ENCODE measurements at regions not wholly inside any gene's neighbourhood (a gene's known extent, or its start where the extent isn't known, plus 50 kb on each side); places are given as distances from the start of the nearest gene placed in this dataset.

GRCh38 chr4:162366146-162366545 is 202.3 kb upstream of the FSTL5 start:
- Histone ChIP-seq H3K36me3 (ENCODE audit: control insufficient read depth in 1 of 2, insufficient read depth in 2 of 2, low read length in 2 of 2) (no peaks in the 10 kb centered on the region), H3K4me3 (ENCODE audit: low read depth in 1 of 2, low read length in 2 of 2) (no peak overlapping the region), H3K9me3 (ENCODE audit: control insufficient read depth in 1 of 2, low read length in 2 of 2) (no peaks in the 10 kb centered on the region), H3K4me1 (ENCODE audit: control insufficient read depth in 1 of 2, insufficient read depth in 2 of 2, low read length in 2 of 2) (no peaks in the 10 kb centered on the region), H3K27me3 (ENCODE audit: control insufficient read depth in 1 of 2, insufficient read depth in 2 of 2, low read length in 2 of 2) (no peaks in the 10 kb centered on the region), H3K27ac (ENCODE audit: low read depth, low read length) (no peak overlapping the region), H3K9ac (ENCODE audit: low read depth in 1 of 2, low read length in 2 of 2) (no peak overlapping the region)

DNA sequence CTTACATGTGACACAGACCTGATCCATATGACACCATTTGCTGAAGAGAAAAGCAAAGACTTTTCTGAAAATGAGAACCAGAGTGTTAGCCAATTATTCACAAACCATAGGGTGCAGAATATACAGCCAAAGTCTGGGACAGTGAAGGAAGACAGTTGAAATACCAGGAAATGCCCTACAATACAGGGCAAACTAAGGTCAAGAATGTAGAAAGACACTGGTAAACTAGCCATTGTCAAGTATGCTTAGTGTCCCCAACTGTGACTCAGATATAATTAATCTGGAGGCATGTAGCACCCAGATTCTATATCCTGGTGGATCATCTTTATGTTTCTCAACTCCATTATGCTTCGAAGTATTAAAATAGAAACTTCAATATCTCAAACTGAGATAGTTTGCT is 200.9 kb upstream of the FSTL5 start:
- Histone ChIP-seq H3K36me3 (ENCODE audit: control insufficient read depth in 1 of 2, insufficient read depth in 2 of 2, low read length in 2 of 2) (no peaks in the 10 kb centered on the region), H3K27ac (ENCODE audit: low read depth, low read length) (no peak overlapping the region), H3K9me3 (ENCODE audit: control insufficient read depth in 1 of 2, low read length in 2 of 2) (no peaks in the 10 kb centered on the region), H3K27me3 (ENCODE audit: control insufficient read depth in 1 of 2, insufficient read depth in 2 of 2, low read length in 2 of 2) (no peaks in the 10 kb centered on the region), H3K4me3 (ENCODE audit: low read depth in 1 of 2, low read length in 2 of 2) (no peak overlapping the region), H3K9ac (ENCODE audit: low read depth in 1 of 2, low read length in 2 of 2) (no peak overlapping the region), H3K4me1 (ENCODE audit: control insufficient read depth in 1 of 2, insufficient read depth in 2 of 2, low read length in 2 of 2) (no peaks in the 10 kb centered on the region)

DNA sequence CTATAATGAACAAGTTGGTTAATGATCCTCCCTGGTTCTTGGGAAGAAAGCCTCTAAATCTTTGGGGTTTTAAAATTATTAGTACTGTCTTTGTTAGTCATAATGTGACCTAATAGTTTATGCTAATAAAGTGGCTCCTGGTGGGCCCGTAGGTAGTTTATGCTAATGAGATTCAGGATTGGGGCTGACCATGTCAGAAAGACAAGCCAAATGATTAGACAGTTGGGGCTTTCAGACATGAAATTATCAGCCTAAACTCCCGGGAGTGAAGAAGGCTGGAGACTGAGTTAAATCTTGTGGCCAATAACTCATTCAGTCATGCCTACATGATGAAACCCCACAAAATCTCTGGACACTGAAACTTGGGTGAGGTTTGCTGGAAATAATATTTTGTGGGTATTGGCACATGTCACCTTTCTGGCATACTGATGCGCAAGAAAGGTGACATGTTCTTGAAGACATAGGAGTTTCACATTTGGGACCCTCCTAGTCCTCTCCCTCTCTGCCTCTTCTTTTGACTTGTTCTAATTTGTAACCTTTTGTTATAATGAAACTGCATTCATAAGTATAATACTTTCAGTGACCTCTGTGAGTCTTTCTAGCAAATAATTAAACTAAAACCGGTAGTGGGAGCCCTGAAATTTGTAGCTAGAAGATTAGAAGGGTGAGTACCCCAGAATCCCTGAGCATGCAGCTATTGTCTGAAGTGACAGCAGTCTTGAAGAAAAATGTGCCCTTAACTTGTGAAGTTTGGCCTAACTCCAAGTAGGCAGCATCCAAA is 196.8 kb upstream of the FSTL5 start:
- no peak overlapping the region for H3K9ac ChIP-seq (ENCODE audit: low read depth in 1 of 2, low read length in 2 of 2)
- H3K27me3 ChIP-seq (ENCODE audit: control insufficient read depth in 1 of 2, insufficient read depth in 2 of 2, low read length in 2 of 2) = no peaks in the 10 kb centered on the region
- H3K36me3 ChIP-seq (ENCODE audit: control insufficient read depth in 1 of 2, insufficient read depth in 2 of 2, low read length in 2 of 2) = no peaks in the 10 kb centered on the region
- no peak overlapping the region for H3K4me3 ChIP-seq (ENCODE audit: low read depth in 1 of 2, low read length in 2 of 2)
- H3K27ac ChIP-seq (ENCODE audit: low read depth, low read length) = no peak overlapping the region
- no peaks in the 10 kb centered on the region for H3K4me1 ChIP-seq (ENCODE audit: control insufficient read depth in 1 of 2, insufficient read depth in 2 of 2, low read length in 2 of 2)
- H3K9me3 ChIP-seq (ENCODE audit: control insufficient read depth in 1 of 2, low read length in 2 of 2) = no peaks in the 10 kb centered on the region

GRCh38 chr4:162356181-162356580 is 192.4 kb upstream of the FSTL5 start:
- no peak overlapping the region for H3K9ac ChIP-seq (ENCODE audit: low read depth in 1 of 2, low read length in 2 of 2)
- no peak overlapping the region for H3K27ac ChIP-seq (ENCODE audit: low read depth, low read length)
- no peaks in the 10 kb centered on the region for H3K4me1 ChIP-seq (ENCODE audit: control insufficient read depth in 1 of 2, insufficient read depth in 2 of 2, low read length in 2 of 2)
- H3K4me3 ChIP-seq (ENCODE audit: low read depth in 1 of 2, low read length in 2 of 2) = no peak overlapping the region
- no peaks in the 10 kb centered on the region for H3K9me3 ChIP-seq (ENCODE audit: control insufficient read depth in 1 of 2, low read length in 2 of 2)
- H3K27me3 ChIP-seq (ENCODE audit: control insufficient read depth in 1 of 2, insufficient read depth in 2 of 2, low read length in 2 of 2) = no peaks in the 10 kb centered on the region
- no peaks in the 10 kb centered on the region for H3K36me3 ChIP-seq (ENCODE audit: control insufficient read depth in 1 of 2, insufficient read depth in 2 of 2, low read length in 2 of 2)

- no peak overlapping the region for H3K27ac ChIP-seq (ENCODE audit: low read depth, low read length)
Measured at GRCh38 chr4:162352580-162353107, 188.8 kb upstream of the FSTL5 start.

GRCh38 chr4:162350331-162350730 is 186.5 kb upstream of the FSTL5 start:
- Histone ChIP-seq H3K36me3 (ENCODE audit: control insufficient read depth in 1 of 2, insufficient read depth in 2 of 2, low read length in 2 of 2) (no peaks in the 10 kb centered on the region), H3K27ac (ENCODE audit: low read depth, low read length) (no peak overlapping the region), H3K4me3 (ENCODE audit: low read depth in 1 of 2, low read length in 2 of 2) (no peak overlapping the region), H3K27me3 (ENCODE audit: control insufficient read depth in 1 of 2, insufficient read depth in 2 of 2, low read length in 2 of 2) (no peaks in the 10 kb centered on the region), H3K9me3 (ENCODE audit: control insufficient read depth in 1 of 2, low read length in 2 of 2) (no peaks in the 10 kb centered on the region), H3K4me1 (ENCODE audit: control insufficient read depth in 1 of 2, insufficient read depth in 2 of 2, low read length in 2 of 2) (no peaks in the 10 kb centered on the region), H3K9ac (ENCODE audit: low read depth in 1 of 2, low read length in 2 of 2) (no peak overlapping the region)

More at GRCh38 chr4:162352580-162353107, 188.8 kb upstream of the FSTL5 start:
- H3K4me1 ChIP-seq (ENCODE audit: control insufficient read depth in 1 of 2, insufficient read depth in 2 of 2, low read length in 2 of 2) = no peaks in the 10 kb centered on the region
- no peaks in the 10 kb centered on the region for H3K27me3 ChIP-seq (ENCODE audit: control insufficient read depth in 1 of 2, insufficient read depth in 2 of 2, low read length in 2 of 2)
- no peaks in the 10 kb centered on the region for H3K36me3 ChIP-seq (ENCODE audit: control insufficient read depth in 1 of 2, insufficient read depth in 2 of 2, low read length in 2 of 2)
- no peak overlapping the region for H3K4me3 ChIP-seq (ENCODE audit: low read depth in 1 of 2, low read length in 2 of 2)
- no peak overlapping the region for H3K9ac ChIP-seq (ENCODE audit: low read depth in 1 of 2, low read length in 2 of 2)
- no peaks in the 10 kb centered on the region for H3K9me3 ChIP-seq (ENCODE audit: control insufficient read depth in 1 of 2, low read length in 2 of 2)

DNA sequence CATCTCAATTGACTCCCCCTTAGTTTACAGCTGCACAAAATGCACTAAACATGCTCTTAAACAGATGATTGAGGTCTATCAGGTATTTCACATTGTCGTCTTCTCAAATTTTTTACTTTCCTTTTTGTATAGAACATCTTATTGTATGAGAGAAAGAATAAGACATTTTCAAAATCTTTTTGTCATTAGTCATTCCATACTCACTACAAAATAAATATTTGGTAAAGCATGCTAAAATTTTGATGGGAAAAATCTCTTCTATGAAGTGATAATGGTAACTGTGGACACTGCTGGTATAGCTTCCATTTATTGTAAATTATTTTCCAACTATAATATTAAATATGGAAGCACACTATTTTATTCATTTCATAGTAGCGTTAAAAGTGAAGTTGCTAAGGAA is 185.6 kb upstream of the FSTL5 start:
- Histone ChIP-seq H3K9ac (ENCODE audit: low read depth in 1 of 2, low read length in 2 of 2) (no peak overlapping the region), H3K27me3 (ENCODE audit: control insufficient read depth in 1 of 2, insufficient read depth in 2 of 2, low read length in 2 of 2) (no peaks in the 10 kb centered on the region), H3K36me3 (ENCODE audit: control insufficient read depth in 1 of 2, insufficient read depth in 2 of 2, low read length in 2 of 2) (no peaks in the 10 kb centered on the region), H3K4me1 (ENCODE audit: control insufficient read depth in 1 of 2, insufficient read depth in 2 of 2, low read length in 2 of 2) (no peaks in the 10 kb centered on the region), H3K27ac (ENCODE audit: low read depth, low read length) (no peak overlapping the region), H3K4me3 (ENCODE audit: low read depth in 1 of 2, low read length in 2 of 2) (no peak overlapping the region), H3K9me3 (ENCODE audit: control insufficient read depth in 1 of 2, low read length in 2 of 2) (no peaks in the 10 kb centered on the region)

DNA sequence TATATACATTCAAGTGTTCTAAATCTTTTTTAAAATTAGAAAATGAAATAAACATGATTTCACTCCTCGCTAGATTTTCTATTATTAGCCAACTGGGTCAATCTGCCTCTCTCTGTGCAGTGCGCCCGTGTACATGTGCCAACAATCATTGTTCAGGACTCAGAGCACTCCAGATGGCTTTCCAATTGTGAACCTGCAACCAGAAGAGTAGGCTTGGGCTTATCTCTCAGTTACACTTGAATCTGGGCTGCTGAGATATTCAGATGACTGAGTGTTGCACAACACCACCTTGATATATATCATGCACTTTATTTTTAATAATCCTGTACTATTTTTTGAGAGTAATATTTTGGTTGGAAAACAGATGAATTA is 184.0 kb upstream of the FSTL5 start:
- no peaks in the 10 kb centered on the region for H3K9me3 ChIP-seq (ENCODE audit: control insufficient read depth in 1 of 2, low read length in 2 of 2)
- no peaks in the 10 kb centered on the region for H3K27me3 ChIP-seq (ENCODE audit: control insufficient read depth in 1 of 2, insufficient read depth in 2 of 2, low read length in 2 of 2)
- no peak overlapping the region for H3K27ac ChIP-seq (ENCODE audit: low read depth, low read length)
- H3K4me1 ChIP-seq (ENCODE audit: control insufficient read depth in 1 of 2, insufficient read depth in 2 of 2, low read length in 2 of 2) = no peaks in the 10 kb centered on the region
- H3K36me3 ChIP-seq (ENCODE audit: control insufficient read depth in 1 of 2, insufficient read depth in 2 of 2, low read length in 2 of 2) = no peaks in the 10 kb centered on the region
- no peak overlapping the region for H3K9ac ChIP-seq (ENCODE audit: low read depth in 1 of 2, low read length in 2 of 2)
- H3K4me3 ChIP-seq (ENCODE audit: low read depth in 1 of 2, low read length in 2 of 2) = no peak overlapping the region

DNA sequence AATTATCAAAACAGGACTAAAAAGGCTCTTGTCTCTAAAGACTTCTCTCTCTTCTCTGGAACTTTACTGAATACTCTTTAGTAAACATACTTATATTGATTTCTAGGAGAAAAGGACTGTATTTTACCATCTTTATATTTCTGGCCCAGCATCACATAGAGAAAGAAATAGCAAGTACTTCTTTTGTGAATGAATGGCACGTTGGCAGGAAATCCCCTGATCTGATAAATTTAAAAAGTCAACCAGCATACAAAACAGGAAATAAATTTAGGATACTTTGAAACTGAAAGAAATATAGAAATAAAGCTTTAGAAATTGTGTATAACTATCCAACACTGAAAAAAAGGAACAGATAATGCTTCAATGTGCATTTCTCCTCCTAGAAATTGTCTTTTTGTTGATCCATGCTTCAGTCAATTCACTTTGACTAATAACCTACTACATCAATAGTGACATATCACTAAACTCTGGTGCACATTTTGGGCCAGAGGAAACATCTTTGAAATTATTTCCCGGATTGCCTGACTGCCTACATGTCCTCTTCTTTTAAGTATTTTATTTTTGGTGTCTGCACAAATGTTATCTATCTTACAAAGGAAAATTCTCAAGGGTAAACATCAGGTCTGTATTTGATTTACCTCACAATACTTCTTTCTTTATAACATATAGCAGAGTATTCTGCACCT is 183.5 kb upstream of the FSTL5 start:
- H3K27ac ChIP-seq (ENCODE audit: low read depth, low read length) = no peak overlapping the region
- no peak overlapping the region for H3K9ac ChIP-seq (ENCODE audit: low read depth in 1 of 2, low read length in 2 of 2)
- H3K9me3 ChIP-seq (ENCODE audit: control insufficient read depth in 1 of 2, low read length in 2 of 2) = no peaks in the 10 kb centered on the region
- no peak overlapping the region for H3K4me3 ChIP-seq (ENCODE audit: low read depth in 1 of 2, low read length in 2 of 2)
- no peaks in the 10 kb centered on the region for H3K36me3 ChIP-seq (ENCODE audit: control insufficient read depth in 1 of 2, insufficient read depth in 2 of 2, low read length in 2 of 2)
- no peaks in the 10 kb centered on the region for H3K27me3 ChIP-seq (ENCODE audit: control insufficient read depth in 1 of 2, insufficient read depth in 2 of 2, low read length in 2 of 2)
- H3K4me1 ChIP-seq (ENCODE audit: control insufficient read depth in 1 of 2, insufficient read depth in 2 of 2, low read length in 2 of 2) = no peaks in the 10 kb centered on the region

- Histone ChIP-seq H3K27me3 (ENCODE audit: control insufficient read depth in 1 of 2, insufficient read depth in 2 of 2, low read length in 2 of 2) (no peaks in the 10 kb centered on the region), H3K9me3 (ENCODE audit: control insufficient read depth in 1 of 2, low read length in 2 of 2) (no peaks in the 10 kb centered on the region), H3K9ac (ENCODE audit: low read depth in 1 of 2, low read length in 2 of 2) (no peak overlapping the region), H3K36me3 (ENCODE audit: control insufficient read depth in 1 of 2, insufficient read depth in 2 of 2, low read length in 2 of 2) (no peaks in the 10 kb centered on the region), H3K4me1 (ENCODE audit: control insufficient read depth in 1 of 2, insufficient read depth in 2 of 2, low read length in 2 of 2) (no peaks in the 10 kb centered on the region), H3K4me3 (ENCODE audit: low read depth in 1 of 2, low read length in 2 of 2) (no peak overlapping the region), H3K27ac (ENCODE audit: low read depth, low read length) (no peak overlapping the region)
Measured at GRCh38 chr4:162343967-162344366, 180.2 kb upstream of the FSTL5 start.
